H1 (cell line): ENCODE measurements at regions not wholly inside any gene's neighbourhood (a gene's known extent, or its start where the extent isn't known, plus 50 kb on each side); places are given as distances from the start of the nearest gene placed in this dataset.
A peak's percentile ranks its signal among the peaks of the same experiment; 100 is the strongest.

Experiments
- CTBP2 ChIP-seq: IDR thresholded peaks from 2 replicates; pipeline ENCODE4 v1.7.0; 2011; ENCODE audit warnings: borderline replicate concordance, mild to moderate bottlenecking, moderate library complexity, mixed read lengths, low read length; ENCODE audit not compliant: insufficient read depth, insufficient read length
- EGR1 ChIP-seq: IDR thresholded peaks from 2 replicates; pipeline ENCODE4 v1.6.1; 2011; ENCODE audit warnings: low read depth, low read length, borderline replicate concordance
- FOSL1 ChIP-seq: IDR thresholded peaks from 2 replicates; pipeline ENCODE4 v1.6.1; 2011; ENCODE audit warnings: mild to moderate bottlenecking, low read depth, low read length, moderate library complexity; ENCODE audit not compliant: insufficient read depth
- GABPA ChIP-seq: IDR thresholded peaks from 2 replicates; pipeline ENCODE4 v1.6.1; 2011; ENCODE audit warnings: mild to moderate bottlenecking, low read length, moderate library complexity, borderline replicate concordance; ENCODE audit not compliant: insufficient read depth
- GTF2F1 ChIP-seq: IDR thresholded peaks from 2 replicates; pipeline ENCODE4 v1.6.1; 2012; ENCODE audit warnings: low read depth, low read length, improper control_type of control experiment, borderline replicate concordance
- HDAC6 ChIP-seq: IDR thresholded peaks from one replicate; pipeline ENCODE4 v1.7.1; 2012; ENCODE audit warnings: low read depth, mild to moderate bottlenecking, inconsistent platforms, low read length, moderate library complexity
- RBBP5 ChIP-seq: IDR thresholded peaks from 2 replicates; pipeline ENCODE4 v1.7.1; 2012; ENCODE audit warnings: low read depth, mild to moderate bottlenecking, inconsistent platforms, low read length, moderate library complexity, borderline replicate concordance
- RXRA ChIP-seq: IDR thresholded peaks from 2 replicates; pipeline ENCODE4 v1.6.1; 2011; ENCODE audit warnings: low read depth, mild to moderate bottlenecking, low read length, moderate library complexity; ENCODE audit not compliant: insufficient read depth
- SP1 ChIP-seq: IDR thresholded peaks from 2 replicates; pipeline ENCODE4 v1.6.1; 2011; ENCODE audit warnings: low read depth, low read length
- SP4 ChIP-seq: IDR thresholded peaks from 2 replicates; pipeline ENCODE4 v1.6.1; 2012; ENCODE audit warnings: low read length, inconsistent platforms
- SRF ChIP-seq: IDR thresholded peaks from 2 replicates; pipeline ENCODE4 v1.6.1; 2011; ENCODE audit warnings: mild to moderate bottlenecking, low read depth, low read length, moderate library complexity
- TAF1 ChIP-seq: IDR thresholded peaks from 2 replicates; pipeline ENCODE4 v1.6.1; 2011; ENCODE audit warnings: mild to moderate bottlenecking, low read depth, low read length
- TBP ChIP-seq: IDR thresholded peaks from 2 replicates; pipeline ENCODE4 v1.6.1; 2011; ENCODE audit warnings: low read depth, low read length, improper control_type of control experiment
- TCF12 ChIP-seq: IDR thresholded peaks from 2 replicates; pipeline ENCODE4 v1.6.1; 2011; ENCODE audit warnings: low read depth, mild to moderate bottlenecking, low read length
- TF ChIP-seq, protein P1 (sequence below): IDR thresholded peaks from 2 replicates; pipeline ENCODE4 v1.6.1; 2012; ENCODE audit warnings: inconsistent platforms
- TF ChIP-seq, protein P2 (sequence below): IDR thresholded peaks from 2 replicates; pipeline ENCODE4 v1.6.1; 2012; ENCODE audit warnings: inconsistent platforms

DNA sequence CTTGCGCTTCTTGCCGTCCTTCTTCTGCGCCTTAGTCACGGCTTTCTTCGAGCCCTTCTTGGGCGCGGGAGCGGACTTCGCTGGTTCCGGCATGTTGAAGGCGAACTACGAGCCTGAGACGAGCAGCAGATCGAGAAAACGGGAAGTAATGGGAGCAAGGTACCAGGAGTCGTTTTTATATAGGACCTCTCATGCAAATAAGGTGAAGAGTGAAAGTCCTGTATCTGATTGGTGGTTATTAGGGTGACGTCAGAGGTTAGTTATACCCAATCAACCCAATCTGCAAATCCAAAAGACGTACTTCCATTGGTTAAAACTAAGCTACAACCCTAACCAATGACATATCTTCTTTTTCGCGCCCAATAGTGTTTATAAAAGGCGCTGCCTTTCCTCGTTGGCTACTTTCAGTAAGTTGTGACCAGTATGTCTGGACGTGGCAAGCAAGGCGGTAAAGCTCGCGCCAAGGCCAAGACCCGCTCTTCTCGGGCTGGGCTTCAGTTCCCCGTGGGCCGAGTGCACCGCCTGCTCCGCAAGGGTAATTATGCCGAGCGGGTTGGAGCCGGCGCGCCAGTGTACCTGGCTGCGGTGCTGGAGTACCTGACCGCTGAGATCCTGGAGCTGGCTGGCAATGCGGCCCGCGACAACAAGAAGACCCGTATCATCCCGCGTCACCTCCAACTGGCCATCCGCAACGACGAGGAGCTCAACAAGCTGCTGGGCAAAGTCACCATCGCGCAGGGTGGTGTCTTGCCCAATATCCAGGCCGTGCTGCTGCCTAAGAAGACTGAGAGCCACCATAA lies 100.6 kb upstream of the PRSS16 start (continued):
- 0 out of 2 replicates have a peak, but pooled peaks have one; percentile 41 for TF ChIP-seq RBBP5
- no peak for TF ChIP-seq CTBP2
- TF ChIP-seq TAF1: peak; percentile 98
- TF ChIP-seq TBP: peak; percentile 97
- no peak; the same call in 1 of the 2 replicates for TF ChIP-seq SP4
- TF ChIP-seq RXRA: no peak
- TF ChIP-seq, protein P1, sequence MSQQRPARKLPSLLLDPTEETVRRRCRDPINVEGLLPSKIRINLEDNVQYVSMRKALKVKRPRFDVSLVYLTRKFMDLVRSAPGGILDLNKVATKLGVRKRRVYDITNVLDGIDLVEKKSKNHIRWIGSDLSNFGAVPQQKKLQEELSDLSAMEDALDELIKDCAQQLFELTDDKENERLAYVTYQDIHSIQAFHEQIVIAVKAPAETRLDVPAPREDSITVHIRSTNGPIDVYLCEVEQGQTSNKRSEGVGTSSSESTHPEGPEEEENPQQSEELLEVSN: peak; percentile 30; the same call in 1 of the 2 replicates
- TF ChIP-seq FOSL1: no peak
- TF ChIP-seq HDAC6: no peak
- TF ChIP-seq SRF: peak; percentile 12; the same call in 1 of the 2 replicates
- peak; percentile 97 for TF ChIP-seq GTF2F1
- peak; percentile 43; the same call in 1 of the 2 replicates for TF ChIP-seq TCF12
- TF ChIP-seq SP1: peak; percentile 100
- TF ChIP-seq, protein P2, sequence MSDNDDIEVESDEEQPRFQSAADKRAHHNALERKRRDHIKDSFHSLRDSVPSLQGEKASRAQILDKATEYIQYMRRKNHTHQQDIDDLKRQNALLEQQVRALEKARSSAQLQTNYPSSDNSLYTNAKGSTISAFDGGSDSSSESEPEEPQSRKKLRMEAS: 0 out of 2 replicates have a peak, but pooled peaks have one; percentile 36
- no peak for TF ChIP-seq GABPA
- TF ChIP-seq EGR1: peak; percentile 17; the same call in 1 of the 2 replicates
